ENCODE measurements at regions not wholly inside any gene's neighbourhood (a gene's known extent, or its start where the extent isn't known, plus 50 kb on each side); places are given as distances from the start of the nearest gene placed in this dataset.
A peak's percentile ranks its signal among the peaks of the same experiment; 100 is the strongest.

DNA sequence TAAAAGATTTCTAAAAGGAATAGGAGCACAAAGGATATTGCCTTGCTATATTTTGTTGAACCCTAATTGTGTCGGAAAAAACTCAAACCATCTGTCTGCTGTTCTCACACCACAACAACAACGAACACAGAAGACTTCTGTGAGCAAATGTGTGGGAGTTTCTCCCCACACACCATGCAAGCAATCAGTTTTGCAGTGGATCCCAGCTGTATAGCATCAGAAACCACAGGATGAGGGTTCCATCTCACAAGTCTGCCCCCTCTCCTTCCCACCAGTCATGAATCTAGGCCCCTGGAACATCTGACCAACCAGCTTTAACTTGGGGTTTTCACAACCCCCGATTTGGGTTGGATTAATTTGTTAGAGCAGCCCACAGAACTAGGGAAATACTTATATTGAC is 91.3 kb upstream of the SLC4A7 start:
- DNase-seq (no peak), ATAC-seq (no peak)
- H3K4me1 ChIP-seq (ENCODE audit: low read depth) = no peaks in the 10 kb centered on the region
- no peaks in the 10 kb centered on the region for H3K36me3 ChIP-seq (ENCODE audit: low read depth)
- H3K4me3 ChIP-seq = no peak overlapping the region
- no peaks in the 10 kb centered on the region for H3K9me3 ChIP-seq
- intact Hi-C loops (cut with DNase I, micrococcal nuclease) = no loop called here
- TF ChIP-seq, protein P1, sequence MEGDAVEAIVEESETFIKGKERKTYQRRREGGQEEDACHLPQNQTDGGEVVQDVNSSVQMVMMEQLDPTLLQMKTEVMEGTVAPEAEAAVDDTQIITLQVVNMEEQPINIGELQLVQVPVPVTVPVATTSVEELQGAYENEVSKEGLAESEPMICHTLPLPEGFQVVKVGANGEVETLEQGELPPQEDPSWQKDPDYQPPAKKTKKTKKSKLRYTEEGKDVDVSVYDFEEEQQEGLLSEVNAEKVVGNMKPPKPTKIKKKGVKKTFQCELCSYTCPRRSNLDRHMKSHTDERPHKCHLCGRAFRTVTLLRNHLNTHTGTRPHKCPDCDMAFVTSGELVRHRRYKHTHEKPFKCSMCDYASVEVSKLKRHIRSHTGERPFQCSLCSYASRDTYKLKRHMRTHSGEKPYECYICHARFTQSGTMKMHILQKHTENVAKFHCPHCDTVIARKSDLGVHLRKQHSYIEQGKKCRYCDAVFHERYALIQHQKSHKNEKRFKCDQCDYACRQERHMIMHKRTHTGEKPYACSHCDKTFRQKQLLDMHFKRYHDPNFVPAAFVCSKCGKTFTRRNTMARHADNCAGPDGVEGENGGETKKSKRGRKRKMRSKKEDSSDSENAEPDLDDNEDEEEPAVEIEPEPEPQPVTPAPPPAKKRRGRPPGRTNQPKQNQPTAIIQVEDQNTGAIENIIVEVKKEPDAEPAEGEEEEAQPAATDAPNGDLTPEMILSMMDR (IDR thresholded peaks at IDR 0.05) = no peak

DNA sequence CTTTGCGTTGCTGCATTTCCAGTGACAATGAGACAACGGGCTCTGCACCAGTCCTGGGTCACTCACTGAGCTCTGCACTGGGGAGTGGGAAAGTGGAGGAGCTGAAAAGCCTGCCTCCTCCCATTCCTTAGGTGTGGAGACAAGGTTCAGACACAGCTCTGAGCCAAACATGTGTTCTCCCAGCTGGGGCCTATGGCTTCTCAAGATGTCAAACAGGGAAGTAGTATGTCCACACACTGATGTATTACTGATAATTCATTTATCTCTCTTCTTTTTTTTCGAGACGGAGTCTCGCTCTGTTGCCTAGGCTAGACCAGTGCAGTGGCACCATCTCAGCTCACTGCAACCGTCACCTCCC is 90.2 kb upstream of the SLC4A7 start:
- Histone ChIP-seq H3K4me3 (no peak overlapping the region), H3K9me3 (no peaks in the 10 kb centered on the region), H3K36me3 (ENCODE audit: low read depth) (no peaks in the 10 kb centered on the region), H3K4me1 (ENCODE audit: low read depth) (no peaks in the 10 kb centered on the region)
- DNase-seq (peak in 1 of 3 donors; percentile 13), ATAC-seq (peak; percentile 55)
- intact Hi-C loops (cut with DNase I, micrococcal nuclease) = no loop called here
- TF ChIP-seq, protein P1 (IDR thresholded peaks at IDR 0.05) = no peak

DNA sequence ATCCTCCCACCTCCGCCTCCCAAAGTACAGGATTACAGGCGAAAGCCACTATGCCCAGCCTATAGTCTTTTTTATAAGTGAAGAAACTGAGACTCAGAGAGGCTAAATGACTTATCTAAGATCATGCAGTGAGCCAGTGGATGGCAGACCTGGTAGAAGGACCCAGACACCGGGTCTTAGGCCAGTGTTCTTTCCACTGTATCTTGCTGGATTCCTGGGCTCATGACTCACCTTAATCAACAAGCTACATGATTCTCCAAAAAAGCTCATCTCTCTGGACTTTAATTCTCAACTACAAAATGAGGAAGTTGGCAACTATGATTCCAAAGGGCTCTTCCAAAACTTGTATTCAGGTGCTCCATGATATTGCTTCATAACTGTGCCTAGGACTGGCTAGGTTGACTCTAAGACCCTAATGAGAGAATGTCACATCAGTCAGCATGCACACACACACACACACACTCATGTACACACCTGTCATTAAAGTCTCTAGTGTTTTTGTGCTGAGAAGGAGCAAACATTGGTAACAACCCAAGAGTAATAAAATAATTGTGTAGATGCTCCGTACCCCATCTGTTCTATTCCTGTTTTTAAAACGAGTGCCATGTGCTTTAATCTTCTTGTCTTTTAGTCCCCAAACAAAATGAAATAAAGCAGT is 89.7 kb upstream of the SLC4A7 start:
- Histone ChIP-seq H3K4me1 (ENCODE audit: low read depth) (no peaks in the 10 kb centered on the region), H3K36me3 (ENCODE audit: low read depth) (no peaks in the 10 kb centered on the region), H3K4me3 (no peak overlapping the region), H3K9me3 (no peaks in the 10 kb centered on the region)
- intact Hi-C loops (cut with DNase I, micrococcal nuclease) = no loop called here
- DNase-seq (no peak), ATAC-seq (peak; percentile 62)
- TF ChIP-seq, protein P1 (IDR thresholded peaks at IDR 0.05) = no peak

DNA sequence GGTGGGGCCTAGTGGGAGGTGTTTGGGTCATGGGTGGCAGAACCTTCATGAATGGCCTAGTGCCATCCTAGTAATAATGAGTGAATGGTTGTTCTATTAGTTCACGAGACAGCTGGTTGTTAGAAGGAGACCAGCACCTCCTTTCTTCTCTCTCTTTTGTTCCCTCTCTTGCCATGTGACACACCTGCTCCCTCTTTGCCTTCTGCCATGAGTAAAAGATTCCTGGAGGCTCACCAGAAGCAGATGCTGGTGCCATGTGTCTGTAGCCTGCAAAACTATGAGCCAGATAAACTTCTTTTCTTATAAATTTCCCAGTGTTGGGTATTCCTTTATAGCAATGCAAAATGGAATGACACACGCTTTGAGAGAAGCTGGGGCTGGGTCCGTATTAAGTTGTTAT is 89.0 kb upstream of the SLC4A7 start:
- TF ChIP-seq, protein P1 (IDR thresholded peaks at IDR 0.05) = no peak
- intact Hi-C loops (cut with DNase I, micrococcal nuclease) = no loop called here

DNA sequence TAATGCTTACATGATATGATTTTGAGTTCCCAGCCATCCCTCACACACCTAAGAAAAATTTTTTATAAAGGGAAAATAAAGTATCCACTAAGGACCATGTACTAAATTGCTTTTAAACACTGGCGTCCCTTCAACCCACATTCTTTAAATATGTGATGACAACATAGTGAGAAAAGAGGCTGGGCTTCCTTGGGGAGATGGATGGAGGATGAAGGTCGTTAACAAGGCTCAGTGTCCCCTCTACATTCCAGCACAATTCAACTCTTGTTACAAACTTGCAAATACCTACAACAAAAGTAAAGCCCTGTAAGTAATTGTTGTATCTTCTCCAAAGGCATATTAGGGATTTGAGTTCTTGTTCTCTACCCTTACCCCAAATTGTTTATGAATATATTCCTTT is 87.2 kb upstream of the SLC4A7 start:
- ATAC-seq = no peak
- intact Hi-C loops (cut with DNase I, micrococcal nuclease) = no loop called here
- Histone ChIP-seq H3K4me1 (ENCODE audit: low read depth) (peaks cover 4% of the 10 kb centered on the region), H3K9me3 (no peaks in the 10 kb centered on the region), H3K4me3 (no peak overlapping the region), H3K36me3 (ENCODE audit: low read depth) (no peaks in the 10 kb centered on the region)
- no peak for DNase-seq
- TF ChIP-seq, protein P1 (IDR thresholded peaks at IDR 0.05) = no peak

More for the DNA sequence above, 89.0 kb upstream of the SLC4A7 start:
- Histone ChIP-seq H3K9me3 (no peaks in the 10 kb centered on the region), H3K4me3 (no peak overlapping the region), H3K4me1 (ENCODE audit: low read depth) (no peaks in the 10 kb centered on the region), H3K36me3 (ENCODE audit: low read depth) (no peaks in the 10 kb centered on the region)
- ATAC-seq = no peak
- no peak for DNase-seq
